Upper lobe of left lung (tissue), 4 donors: ENCODE measurements at regions not wholly inside any gene's neighbourhood (a gene's known extent, or its start where the extent isn't known, plus 50 kb on each side); places are given as distances from the start of the nearest gene placed in this dataset.

ENCODE experiments used
- POLR2A ChIP-seq, 4 donors: fragments of 450-650 bp; IDR thresholded peaks; one replicate each; pipeline ENCODE4 v1.5.1; 2016 to 2017; ENCODE audit warnings: antibody characterized with exemption in 4 of 4, mild to moderate bottlenecking in 2 of 4
- TF ChIP-seq, protein P1 (sequence below), 6 experiments: fragments of 450-650 bp in 4 of 6; fragments of 200-600 bp in 2 of 6; sonication (generic) in 2 of 6; IDR thresholded peaks; one replicate each; pipeline ENCODE4 v1.5.1; 2016 to 2019; ENCODE audit warnings: antibody characterized with exemption in 6 of 6

DNA sequence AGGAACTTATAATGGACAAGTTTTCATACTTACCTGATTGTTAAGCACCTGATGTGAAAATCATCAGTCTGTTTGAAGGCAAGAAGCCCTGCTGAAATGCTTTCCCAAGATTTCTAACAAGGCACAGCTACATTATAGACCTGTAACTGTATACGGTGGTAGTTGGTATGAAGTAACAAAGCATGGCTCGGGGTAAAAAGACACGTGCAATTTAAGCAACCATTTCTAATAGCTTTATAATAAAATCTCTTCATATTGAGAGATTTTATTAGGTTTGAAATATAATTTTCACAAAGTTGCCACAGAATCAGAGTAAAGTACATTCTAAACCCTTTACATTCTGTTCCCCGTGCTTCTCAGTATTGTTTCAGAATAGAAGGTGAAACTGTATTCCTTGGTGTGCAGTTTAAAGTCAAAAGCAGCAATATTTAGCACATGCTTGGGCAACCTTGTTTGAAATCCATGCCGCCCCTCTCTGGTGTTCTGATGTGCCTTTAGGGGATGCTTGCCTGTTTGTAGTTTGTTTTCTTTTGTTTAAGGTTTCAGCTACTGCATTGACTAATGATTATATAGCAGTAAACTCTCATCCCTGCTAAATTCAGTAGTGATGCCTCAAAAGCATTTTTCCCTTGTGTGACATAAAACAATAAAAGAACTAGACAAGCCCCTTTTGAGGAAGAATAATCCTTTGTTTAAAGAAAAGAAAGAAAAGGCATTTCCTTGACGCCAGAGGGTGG lies 125.2 kb upstream of the OBI1 start:
- TF ChIP-seq, protein P1, sequence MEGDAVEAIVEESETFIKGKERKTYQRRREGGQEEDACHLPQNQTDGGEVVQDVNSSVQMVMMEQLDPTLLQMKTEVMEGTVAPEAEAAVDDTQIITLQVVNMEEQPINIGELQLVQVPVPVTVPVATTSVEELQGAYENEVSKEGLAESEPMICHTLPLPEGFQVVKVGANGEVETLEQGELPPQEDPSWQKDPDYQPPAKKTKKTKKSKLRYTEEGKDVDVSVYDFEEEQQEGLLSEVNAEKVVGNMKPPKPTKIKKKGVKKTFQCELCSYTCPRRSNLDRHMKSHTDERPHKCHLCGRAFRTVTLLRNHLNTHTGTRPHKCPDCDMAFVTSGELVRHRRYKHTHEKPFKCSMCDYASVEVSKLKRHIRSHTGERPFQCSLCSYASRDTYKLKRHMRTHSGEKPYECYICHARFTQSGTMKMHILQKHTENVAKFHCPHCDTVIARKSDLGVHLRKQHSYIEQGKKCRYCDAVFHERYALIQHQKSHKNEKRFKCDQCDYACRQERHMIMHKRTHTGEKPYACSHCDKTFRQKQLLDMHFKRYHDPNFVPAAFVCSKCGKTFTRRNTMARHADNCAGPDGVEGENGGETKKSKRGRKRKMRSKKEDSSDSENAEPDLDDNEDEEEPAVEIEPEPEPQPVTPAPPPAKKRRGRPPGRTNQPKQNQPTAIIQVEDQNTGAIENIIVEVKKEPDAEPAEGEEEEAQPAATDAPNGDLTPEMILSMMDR (IDR thresholded peaks at IDR 0.05), result no peak
- TF ChIP-seq POLR2A (IDR thresholded peaks at IDR 0.05), result no peak
